GM21576 (cell line): ENCODE measurements at regions not wholly inside any gene's neighbourhood (a gene's known extent, or its start where the extent isn't known, plus 50 kb on each side); places are given as distances from the start of the nearest gene placed in this dataset.

ENCODE experiments used
- ATAC-seq: cut with Tn5 transposase; IDR thresholded peaks from one replicate; pipeline ENCODE4 v1.9.1; 2021; ENCODE audit warnings: mild to moderate bottlenecking, moderate library complexity; ENCODE audit not compliant: unreplicated experiment

DNA sequence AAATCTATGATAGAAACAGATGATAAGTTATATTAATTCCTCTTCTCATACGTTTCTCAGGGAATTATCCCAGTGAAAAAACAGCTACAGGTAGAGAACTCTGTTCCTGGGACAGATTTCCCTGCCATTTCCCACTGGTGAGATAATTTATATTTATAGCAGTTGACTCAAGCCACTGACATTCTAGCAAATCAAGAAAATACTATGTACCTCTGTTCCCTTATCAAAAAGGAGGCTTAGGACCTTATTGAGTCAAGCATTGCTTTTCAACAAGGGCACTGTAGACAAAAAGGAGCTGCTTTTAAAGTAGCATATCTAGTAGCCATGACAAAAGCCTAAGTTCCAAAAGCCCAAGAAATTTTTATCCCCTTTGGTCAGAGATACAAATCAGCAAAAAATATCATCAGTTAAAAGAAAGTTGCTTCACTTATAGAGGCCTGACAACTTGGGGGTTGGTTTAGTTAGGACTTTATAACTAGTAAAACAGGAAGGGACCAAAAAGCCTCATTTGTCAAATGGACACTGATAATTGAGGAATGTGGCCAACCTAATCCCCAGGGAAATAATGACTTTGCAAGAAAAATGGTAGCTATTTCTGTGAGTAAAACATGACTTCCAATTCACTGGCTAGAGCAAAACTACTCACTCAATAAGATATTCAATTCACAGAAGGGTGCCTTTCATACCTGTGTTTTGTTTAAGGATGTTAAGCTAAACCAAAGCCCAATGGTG is 652.5 kb downstream of the SLITRK1 start:
- ATAC-seq, result no peak

DNA sequence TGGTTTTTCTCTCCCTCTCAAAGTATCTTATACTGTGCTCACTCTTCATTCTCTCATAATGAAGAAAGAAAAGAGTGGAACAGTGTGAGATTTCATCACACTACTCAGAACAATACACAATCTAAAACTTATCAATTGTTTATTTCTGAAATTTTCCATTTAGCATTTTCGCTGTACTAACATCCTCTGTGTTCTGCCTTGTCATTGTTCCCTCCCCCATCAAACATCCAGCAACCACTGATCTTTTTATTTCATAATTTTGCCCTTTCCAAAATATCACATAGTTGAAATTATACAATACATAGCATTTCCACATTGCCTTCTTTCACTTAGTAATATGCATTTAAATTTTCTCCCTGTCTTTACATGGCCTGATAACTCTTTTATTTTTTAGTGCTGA is 658.7 kb downstream of the SLITRK1 start:
- no peak for ATAC-seq

DNA sequence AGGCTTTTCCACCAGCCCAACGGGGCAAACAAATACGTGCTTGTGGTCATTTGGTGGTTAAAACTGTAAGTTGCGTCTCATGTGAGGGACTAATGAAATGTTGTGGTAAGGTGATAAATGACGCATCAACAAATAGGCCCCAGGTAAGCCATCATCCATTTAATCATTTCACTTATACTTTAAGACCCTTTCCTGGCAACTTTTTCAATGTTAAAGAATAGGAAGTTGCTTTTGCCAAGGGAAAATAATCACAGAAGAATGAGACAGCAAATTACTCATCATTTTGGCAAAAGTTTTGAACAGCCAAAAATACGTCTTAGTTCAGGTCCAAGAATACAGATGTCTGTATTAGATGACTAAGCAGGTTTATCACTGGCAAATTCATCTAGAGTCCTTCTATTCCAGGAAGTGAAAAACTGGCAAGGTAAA is 660.4 kb downstream of the SLITRK1 start:
- ATAC-seq, result no peak

DNA sequence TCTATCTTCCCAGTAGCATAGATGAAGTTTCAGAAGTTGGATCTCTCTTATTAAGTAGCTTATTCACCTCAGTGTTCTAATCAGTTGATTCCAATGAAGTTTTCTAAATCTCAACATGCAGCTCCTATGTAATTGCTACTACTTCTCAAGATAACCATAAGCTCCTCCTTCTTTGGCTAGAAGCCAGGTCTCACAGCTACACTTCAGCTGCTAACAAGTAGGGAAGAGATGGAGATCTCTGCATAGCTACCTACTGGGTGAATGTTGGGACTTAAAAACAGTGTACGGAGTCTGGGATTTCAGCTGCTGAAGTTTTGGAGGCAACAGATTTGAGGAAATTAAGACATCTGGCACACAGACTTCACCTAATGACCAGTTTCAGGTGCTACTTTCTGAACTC is 661.0 kb downstream of the SLITRK1 start:
- no peak for ATAC-seq

DNA sequence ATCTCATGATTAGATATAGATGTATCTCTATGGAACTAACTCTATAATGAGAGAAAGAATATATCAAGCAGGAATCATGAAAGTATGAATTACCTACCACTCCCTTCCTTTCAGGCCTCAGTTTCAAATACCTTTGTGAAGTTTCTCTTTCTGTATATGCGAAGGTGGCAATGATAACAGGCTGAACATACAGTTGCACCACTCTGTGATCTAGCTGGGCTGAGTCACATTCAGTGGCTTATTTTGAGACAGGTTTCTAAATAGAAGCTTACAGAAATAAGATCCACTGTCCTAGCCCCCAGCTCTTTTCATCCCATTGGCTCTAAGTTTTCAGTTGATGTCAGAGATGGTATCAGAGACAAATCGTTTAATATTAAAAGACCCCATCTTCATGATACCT is 662.0 kb downstream of the SLITRK1 start:
- no peak for ATAC-seq

DNA sequence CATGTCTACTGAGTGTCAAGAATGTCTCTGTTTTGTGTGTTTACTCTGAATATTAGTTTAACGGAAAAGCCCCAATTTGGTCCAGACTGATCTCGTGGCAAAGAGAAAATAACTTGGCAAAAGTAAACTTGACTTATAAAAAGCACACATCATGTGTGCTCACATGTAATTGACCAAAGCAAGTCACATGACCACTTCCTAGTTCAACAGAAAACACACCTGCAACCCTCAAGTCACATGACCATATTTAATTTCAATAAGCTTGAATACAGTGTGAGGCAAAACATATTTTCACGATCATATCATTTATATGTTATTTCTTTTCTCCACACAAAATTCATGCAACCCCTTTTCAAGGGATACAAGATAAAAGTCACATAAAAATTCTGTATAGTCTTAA is 662.4 kb downstream of the SLITRK1 start:
- ATAC-seq, result no peak

DNA sequence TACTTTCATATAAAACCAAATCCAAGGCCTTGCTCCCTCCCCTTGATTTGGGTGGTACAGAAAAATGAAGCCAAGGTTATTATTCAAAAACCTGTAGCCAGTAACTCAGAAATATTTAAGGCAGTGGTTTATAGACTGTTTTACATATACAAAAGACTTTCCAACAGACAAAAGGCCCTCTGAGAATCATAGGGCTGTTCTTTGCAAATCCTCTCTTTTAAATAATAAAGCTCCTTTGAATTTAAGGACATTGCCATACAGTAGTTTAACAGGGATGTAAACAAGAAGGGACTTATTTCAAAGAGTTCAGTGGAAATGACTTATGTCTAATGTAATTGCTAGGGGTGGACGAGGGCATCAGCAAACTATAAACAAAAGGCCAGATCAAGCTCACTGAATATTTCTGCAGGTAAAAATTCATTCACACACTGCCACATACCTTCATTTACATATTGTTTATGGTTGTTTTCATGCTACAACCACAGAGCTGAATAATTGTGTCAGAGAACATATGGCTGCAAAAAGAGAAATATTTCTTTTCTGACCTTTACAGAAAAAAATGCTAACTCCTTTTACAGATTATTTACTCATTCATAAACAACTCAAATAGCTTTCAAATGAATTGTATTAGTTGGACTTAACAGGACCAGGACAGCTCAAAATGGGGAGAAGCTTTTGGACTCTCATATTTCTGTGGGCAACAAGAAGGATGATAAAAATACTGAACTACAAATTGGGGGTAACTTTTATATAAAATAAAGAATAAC is 665.6 kb downstream of the SLITRK1 start:
- ATAC-seq, result no peak

DNA sequence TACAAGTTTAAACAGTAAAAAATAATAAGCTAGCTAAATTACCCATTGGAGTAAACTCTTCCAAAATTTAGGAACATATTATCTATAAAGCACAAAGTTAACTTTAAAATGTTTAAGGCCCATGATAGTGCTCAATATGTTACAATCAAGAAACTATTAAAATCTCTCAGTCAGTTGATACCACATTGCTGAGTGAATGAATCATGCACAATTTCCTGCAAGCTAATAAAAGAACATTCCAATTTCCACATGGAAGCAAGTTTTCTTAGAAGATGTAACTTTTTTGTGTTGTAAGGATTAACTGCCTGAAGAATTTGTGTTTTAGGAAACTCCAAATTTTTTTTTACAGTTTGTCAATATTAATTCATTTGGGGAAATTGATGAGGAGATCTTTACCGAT is 666.6 kb downstream of the SLITRK1 start:
- ATAC-seq, result no peak

DNA sequence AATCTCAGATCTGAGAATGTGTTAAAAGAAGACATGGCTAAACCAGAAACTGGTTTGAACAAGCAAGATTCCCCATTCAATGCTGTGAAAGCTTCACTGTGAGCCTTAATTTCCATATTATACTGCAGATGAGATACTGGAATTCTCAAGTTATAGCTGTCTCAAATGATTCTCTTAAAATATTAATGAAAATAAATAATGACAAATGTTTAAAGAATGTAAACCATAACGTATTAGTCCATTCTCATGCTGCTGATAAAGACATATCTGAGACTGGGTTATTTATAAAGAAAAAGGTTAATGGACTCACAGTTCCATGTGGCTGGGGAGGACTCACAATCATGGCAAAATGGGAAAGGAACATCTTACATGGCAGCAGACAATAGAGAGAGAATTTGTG is 667.8 kb downstream of the SLITRK1 start:
- no peak for ATAC-seq

DNA sequence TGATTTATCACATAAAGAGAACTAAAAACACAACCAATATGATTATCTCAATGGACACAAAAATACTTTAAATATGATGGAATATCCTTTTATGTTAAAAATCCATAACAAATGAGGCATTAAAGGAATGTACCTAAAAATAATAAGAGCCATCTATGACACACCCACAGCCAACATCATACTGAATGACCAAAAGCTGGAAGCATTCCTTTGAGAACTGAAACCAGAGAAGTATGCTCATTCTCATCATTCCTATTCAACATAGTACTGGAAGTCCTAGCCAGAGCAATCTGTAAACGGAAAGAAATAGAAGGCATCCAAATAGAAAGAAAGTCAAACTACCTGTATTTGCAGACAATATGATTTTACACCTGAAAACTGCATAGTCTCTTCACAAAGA is 671.0 kb downstream of the SLITRK1 start:
- ATAC-seq, result no peak

DNA sequence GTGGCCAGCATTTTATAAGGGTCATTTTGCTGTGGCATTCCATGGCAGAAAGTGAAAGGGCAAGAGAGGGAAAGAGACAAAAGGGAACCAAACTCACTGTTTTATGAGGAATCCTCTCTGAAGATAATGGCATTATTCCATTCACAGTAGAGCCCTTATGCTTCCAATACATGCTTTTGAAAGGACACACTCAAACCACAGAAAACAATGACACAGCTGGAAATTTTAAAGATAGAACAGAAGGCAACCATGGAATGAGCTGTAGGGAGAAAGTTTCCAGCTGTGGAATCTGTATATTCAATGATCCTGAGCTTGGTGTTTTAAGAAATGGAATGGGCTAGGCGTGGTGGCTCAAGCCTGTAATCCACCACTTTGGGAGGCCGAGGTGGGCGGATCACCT is 677.4 kb downstream of the SLITRK1 start:
- no peak for ATAC-seq

DNA sequence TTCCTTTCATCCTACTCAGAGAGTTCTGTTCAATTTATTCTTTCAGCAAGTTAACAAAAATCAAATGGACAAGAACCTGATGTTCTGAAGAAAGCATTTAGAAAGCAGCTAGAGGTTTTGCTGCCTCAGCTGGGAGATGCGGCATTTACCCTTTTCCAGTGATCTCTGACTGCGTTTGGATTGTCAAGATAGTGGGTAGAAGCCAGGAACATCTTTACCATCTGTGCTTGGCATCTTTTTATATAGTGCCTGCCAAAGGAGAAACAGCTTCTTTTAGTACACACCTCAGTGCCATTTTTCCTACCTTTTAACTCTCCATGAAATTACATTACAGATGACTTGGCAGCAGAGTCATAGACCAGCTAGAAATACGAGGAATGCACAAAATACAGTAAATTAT is 680.8 kb downstream of the SLITRK1 start:
- ATAC-seq, result no peak

DNA sequence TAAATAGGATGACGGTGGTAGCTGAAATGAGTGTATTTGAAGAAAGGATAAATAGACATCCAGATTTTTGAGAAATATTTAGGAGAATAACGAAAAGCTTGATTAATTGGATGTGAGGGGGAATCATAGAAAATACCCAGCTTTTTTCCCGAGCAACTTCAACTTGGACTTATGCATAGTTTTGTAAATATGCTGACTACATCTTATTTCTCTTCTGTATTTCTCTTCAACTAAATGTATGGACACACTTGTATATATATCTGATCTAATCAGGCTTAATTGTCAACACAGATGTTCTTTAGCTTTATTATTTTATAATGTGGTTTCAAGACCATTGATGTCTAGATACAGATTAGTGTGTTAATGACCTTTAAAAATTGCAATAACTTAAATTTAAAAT is 685.0 kb downstream of the SLITRK1 start:
- no peak for ATAC-seq

DNA sequence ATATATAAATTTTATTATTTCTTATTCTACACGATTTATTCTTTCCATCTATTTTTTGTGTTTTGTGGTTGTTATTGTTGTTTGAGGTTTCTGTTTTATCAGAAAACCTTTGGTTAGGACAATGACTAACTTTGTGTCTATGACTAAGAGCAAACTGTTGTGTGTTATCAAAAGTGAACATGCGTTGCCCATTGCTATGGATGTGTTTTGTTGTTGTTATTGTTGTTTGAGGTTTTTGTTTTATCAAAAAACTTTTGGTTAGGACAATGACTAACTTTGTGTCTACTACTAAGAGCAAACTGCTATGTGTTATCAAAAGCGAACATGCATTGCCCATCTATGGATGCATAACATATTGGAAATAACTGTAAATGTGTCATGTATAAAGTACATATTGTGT is 692.3 kb downstream of the SLITRK1 start:
- ATAC-seq, result no peak

DNA sequence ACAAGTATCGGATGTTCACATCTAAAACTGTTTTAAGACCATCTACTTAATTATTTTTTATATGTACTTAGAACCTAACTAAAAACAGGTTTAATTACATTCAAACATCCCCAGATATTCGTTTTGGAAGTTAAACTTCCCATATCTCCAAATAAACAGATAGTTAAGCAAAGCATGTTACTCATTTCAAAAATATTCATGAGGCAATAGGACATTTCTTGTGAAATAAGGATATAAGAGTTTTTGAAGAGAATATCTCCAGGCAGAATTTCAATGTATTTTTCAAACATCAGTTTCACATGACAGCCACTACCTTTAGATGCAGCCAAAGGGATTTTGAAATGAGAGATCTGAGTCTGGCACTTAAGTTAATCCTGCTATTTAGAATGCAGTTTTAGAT is 697.5 kb downstream of the SLITRK1 start:
- ATAC-seq, result no peak

DNA sequence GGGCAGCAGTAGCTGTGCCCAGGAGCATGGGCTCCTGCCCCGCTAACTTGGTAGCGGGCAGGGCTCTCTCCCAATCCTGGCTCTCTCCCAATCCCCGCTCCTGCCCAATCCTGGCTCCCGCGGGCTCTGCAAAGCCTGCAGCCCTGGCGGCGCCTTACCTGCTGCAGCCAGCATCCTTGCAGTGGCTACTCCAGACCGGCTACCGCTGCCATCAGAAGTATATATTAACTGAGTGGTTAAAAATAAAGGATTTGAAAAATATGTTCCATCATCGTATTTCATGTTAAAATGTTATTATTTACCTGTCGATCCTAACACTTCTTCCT is 698.2 kb downstream of the SLITRK1 start:
- ATAC-seq, result no peak

DNA sequence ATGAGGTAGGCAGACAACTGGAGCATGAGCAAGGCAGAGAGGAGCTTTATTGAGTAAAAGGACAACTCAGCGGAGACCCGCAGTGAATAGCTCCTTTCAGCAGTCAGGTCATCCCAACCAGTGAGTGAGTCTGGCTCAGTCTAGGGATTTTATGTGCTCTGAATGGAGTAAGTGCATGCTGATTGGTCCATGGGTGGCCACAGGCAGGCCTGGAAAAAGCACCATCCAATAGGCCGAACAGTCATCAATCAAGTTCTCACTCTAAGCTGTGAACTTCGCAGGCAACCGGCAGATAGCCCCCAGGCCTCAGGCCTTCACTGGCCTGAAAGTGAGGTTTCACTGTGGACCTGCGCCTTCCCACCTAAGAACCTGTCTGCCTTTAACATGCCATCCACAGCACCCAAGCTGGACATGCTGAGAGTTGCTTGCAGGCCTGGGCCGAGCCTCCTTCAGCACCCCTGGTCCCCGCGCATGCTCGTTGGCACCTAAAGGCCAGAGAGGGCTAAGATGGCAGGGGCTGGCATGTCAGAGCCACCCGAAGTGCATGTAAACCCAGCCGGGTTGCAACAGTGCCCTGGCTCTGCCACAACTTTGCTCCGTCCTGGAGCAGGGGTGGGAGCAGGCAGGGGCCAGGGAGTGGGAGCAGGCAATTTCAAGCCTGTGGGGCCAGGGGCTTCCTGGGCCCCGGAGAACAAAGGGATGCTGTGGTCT is 698.7 kb downstream of the SLITRK1 start:
- no peak for ATAC-seq

DNA sequence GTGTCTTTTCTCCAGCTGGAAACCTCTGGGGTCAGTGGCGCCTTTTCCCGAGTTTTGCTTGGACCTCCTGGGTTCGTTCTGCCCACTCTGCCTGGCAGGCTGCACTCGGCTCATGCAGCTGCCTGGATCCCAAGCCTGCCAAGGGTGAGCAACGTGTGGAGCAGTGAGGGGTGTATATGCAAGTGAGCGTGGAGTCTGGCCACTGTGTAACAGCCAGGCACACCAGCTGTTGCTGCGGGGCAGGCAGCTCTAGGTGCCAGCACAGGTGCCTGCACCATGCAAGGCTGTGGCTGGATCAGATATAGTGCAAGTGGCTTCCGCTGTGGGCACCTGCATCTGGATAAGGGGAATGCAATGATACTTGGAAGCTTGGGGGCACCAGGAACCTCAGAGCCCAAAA is 699.4 kb downstream of the SLITRK1 start:
- no peak for ATAC-seq

DNA sequence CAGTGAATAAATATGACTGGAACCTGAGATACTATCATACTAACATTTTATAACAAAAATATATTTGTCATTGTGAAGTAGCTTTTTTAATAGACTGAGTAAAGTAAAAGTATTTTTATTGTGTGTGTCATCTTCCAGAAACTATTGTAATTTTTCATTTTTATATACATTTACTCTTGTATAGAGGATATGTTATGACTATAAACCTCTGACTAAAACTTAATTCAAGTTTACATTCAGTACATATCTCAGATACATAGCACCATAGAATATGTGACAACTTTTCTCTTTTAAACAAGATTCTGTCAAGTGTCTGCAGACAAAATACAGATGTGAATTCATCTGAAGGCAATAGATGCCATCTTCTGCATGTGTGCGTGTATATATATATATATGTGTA is 704.3 kb downstream of the SLITRK1 start:
- ATAC-seq, result no peak

DNA sequence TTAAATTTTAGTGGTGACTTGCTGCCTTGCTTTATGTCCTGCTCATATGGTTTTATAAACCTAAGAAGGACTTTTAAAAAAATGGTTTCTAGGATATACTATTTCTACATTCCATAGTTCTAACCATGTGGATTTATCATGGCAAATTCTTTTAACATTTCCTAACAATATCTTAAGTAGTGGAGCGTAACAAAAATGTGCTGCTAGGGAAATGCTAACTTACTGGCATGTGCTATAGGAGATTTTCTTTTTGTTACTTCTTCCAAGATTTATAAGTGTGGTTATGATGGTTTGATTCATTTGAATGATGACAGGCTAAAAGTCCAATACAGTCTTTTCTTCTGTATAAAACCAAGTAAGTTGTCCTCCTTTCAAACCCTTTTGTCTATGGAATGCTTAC is 713.7 kb downstream of the SLITRK1 start:
- ATAC-seq, result no peak

DNA sequence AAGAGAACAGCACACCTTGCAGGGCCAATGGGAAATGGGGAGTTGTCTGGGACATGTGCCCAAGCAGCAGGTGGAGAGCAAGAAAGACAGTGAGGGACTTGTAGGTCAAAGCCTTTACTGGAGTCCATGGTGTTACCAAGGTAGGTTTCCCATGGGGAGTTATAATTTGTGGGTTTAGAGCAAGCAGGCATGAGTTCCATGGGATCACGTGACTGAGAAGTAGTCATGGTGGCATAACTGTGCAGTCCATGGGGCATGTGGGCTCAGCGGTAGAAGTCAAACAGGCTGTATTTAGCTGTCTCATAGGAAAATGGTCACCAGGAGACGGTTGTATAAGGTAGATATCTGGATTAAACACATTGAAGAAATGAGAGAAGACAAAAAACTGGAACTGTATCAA is 715.1 kb downstream of the SLITRK1 start:
- ATAC-seq, result no peak

DNA sequence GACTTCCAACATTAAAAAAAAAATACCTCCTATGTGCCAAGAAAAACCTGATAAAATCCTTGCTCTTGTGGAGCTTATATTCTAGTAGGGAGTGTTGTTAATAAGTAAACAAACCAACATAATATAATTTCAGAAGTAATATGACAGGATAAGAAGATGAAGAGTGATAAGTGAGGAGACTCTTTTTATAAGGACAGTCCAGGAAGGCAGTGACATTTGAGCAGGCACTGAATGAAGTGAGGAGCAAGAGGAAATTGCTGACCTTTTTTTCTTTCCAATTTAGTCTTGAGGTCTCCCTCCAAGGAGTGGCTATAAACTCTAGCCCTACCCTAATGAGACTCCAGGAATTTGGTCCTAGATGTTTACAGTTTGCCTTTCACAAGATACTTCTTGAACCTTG is 715.7 kb downstream of the SLITRK1 start:
- ATAC-seq, result no peak
